ENCODE measurements at regions not wholly inside any gene's neighbourhood (a gene's known extent, or its start where the extent isn't known, plus 50 kb on each side); places are given as distances from the start of the nearest gene placed in this dataset.

GRCh38 chr2:47239119-47239969 lies 63.0 kb upstream of the CALM2 start:
- TF ChIP-seq CTCF (IDR thresholded peaks at IDR 0.05) (no peak), POLR2A (IDR thresholded peaks at IDR 0.05) (no peak)

Data from right lobe of liver (tissue), 4 donors.